ENCODE measurements at regions not wholly inside any gene's neighbourhood (a gene's known extent, or its start where the extent isn't known, plus 50 kb on each side); places are given as distances from the start of the nearest gene placed in this dataset.
A peak's percentile ranks its signal among the peaks of the same experiment; 100 is the strongest.

- Histone ChIP-seq H3K4me2 (ENCODE audit: low read depth, low read length) (no peak overlapping the region), H3F3A (ENCODE audit: insufficient read depth, low read length) (no peaks in the 10 kb centered on the region), H2AFZ (ENCODE audit: low read length) (no peak overlapping the region), H3K9me2 (replicated peaks; ENCODE audit: insufficient read depth, low read length) (no peaks in the 10 kb centered on the region), H3K4me1 (ENCODE audit: low read length) (no peaks in the 10 kb centered on the region), H3K9me3 (replicated peaks; ENCODE audit: insufficient read depth, low read length) (no peaks in the 10 kb centered on the region), H3K9ac (ENCODE audit: low read length) (no peak overlapping the region), H4K20me1 (ENCODE audit: insufficient read depth, low read length) (no peaks in the 10 kb centered on the region), H3K79me2 (ENCODE audit: low read length) (no peaks in the 10 kb centered on the region), H3K4me3 (ENCODE audit: low read length) (no peak overlapping the region), H3K27me3 (replicated peaks; ENCODE audit: insufficient read depth, low read length) (no peaks in the 10 kb centered on the region), H3K27ac (ENCODE audit: low read length) (no peak overlapping the region), H3K36me3 (replicated peaks; ENCODE audit: insufficient read depth, low read length) (no peaks in the 10 kb centered on the region)
- no peak for TF ChIP-seq EZH2 (optimal IDR thresholded peaks at IDR 0.05; ENCODE audit: low read depth, low read length)
- TF ChIP-seq EZH2phosphoT487 (IDR thresholded peaks at IDR 0.05; ENCODE audit: low read length), result no peak
- no peak for TF ChIP-seq CTCF (IDR thresholded peaks at IDR 0.05; ENCODE audit: low read length)
- no peak for DNase-seq
These were observed 145.1 kb upstream of the TMEM106B start for GRCh38 chr7:12066004-12066403.

GRCh38 chr7:12066521-12066920, 144.6 kb upstream of the TMEM106B start:
- Histone ChIP-seq H3K9ac (ENCODE audit: low read length) (no peak overlapping the region), H3K9me2 (replicated peaks; ENCODE audit: insufficient read depth, low read length) (no peaks in the 10 kb centered on the region), H4K20me1 (ENCODE audit: insufficient read depth, low read length) (no peaks in the 10 kb centered on the region), H3K79me2 (ENCODE audit: low read length) (no peaks in the 10 kb centered on the region), H2AFZ (ENCODE audit: low read length) (no peak overlapping the region), H3K27ac (ENCODE audit: low read length) (no peak overlapping the region), H3K4me2 (ENCODE audit: low read depth, low read length) (no peak overlapping the region), H3K4me3 (ENCODE audit: low read length) (no peak overlapping the region), H3K9me3 (replicated peaks; ENCODE audit: insufficient read depth, low read length) (no peaks in the 10 kb centered on the region), H3K36me3 (replicated peaks; ENCODE audit: insufficient read depth, low read length) (no peaks in the 10 kb centered on the region), H3K4me1 (ENCODE audit: low read length) (no peaks in the 10 kb centered on the region), H3K27me3 (replicated peaks; ENCODE audit: insufficient read depth, low read length) (no peaks in the 10 kb centered on the region), H3F3A (ENCODE audit: insufficient read depth, low read length) (no peaks in the 10 kb centered on the region)
- DNase-seq, result no peak
- TF ChIP-seq CTCF (IDR thresholded peaks at IDR 0.05; ENCODE audit: low read length), result no peak
- TF ChIP-seq EZH2 (optimal IDR thresholded peaks at IDR 0.05; ENCODE audit: low read depth, low read length), result no peak
- no peak for TF ChIP-seq EZH2phosphoT487 (IDR thresholded peaks at IDR 0.05; ENCODE audit: low read length)

GRCh38 chr7:12067156-12067831, 143.8 kb upstream of the TMEM106B start:
- Histone ChIP-seq H3K36me3 (replicated peaks; ENCODE audit: insufficient read depth, low read length) (no peaks in the 10 kb centered on the region), H3K27ac (ENCODE audit: low read length) (no peak overlapping the region), H3K9me3 (replicated peaks; ENCODE audit: insufficient read depth, low read length) (no peaks in the 10 kb centered on the region), H3K9ac (ENCODE audit: low read length) (no peak overlapping the region), H3K9me2 (replicated peaks; ENCODE audit: insufficient read depth, low read length) (no peaks in the 10 kb centered on the region), H3K4me3 (ENCODE audit: low read length) (no peak overlapping the region), H3K4me1 (ENCODE audit: low read length) (no peaks in the 10 kb centered on the region), H4K20me1 (ENCODE audit: insufficient read depth, low read length) (no peaks in the 10 kb centered on the region), H3K79me2 (ENCODE audit: low read length) (no peaks in the 10 kb centered on the region), H2AFZ (ENCODE audit: low read length) (no peak overlapping the region), H3F3A (ENCODE audit: insufficient read depth, low read length) (no peaks in the 10 kb centered on the region), H3K4me2 (ENCODE audit: low read depth, low read length) (no peak overlapping the region), H3K27me3 (replicated peaks; ENCODE audit: insufficient read depth, low read length) (no peaks in the 10 kb centered on the region)
- no peak for TF ChIP-seq EZH2phosphoT487 (IDR thresholded peaks at IDR 0.05; ENCODE audit: low read length)
- peak; percentile 69 for TF ChIP-seq CTCF (IDR thresholded peaks at IDR 0.05; ENCODE audit: low read length)
- no peak for TF ChIP-seq EZH2 (optimal IDR thresholded peaks at IDR 0.05; ENCODE audit: low read depth, low read length)
- DNase-seq, result peak; percentile 48

Data from MM.1S (cell line).